ENCODE measurements at regions not wholly inside any gene's neighbourhood (a gene's known extent, or its start where the extent isn't known, plus 50 kb on each side); places are given as distances from the start of the nearest gene placed in this dataset.

DNA sequence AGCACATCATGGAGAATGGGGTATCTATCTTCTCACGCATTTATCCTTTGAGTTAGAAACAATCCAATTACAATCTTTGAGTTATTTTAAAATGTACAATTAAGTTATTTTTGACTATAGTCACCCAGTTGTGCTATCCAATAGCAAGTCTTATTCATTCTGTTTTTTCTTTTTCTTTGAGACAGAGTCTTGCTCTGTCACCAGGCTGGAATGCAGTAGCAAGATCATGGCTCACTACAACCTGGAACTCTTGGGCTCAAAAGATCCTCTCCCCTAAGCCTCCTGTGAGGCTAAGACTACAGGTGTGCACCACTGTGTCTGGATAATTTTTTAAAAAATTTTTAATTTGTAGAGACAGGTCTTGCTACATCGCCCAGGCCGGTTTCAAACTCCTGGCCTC, 201.5 kb upstream of the ZNF217 start:
- TF ChIP-seq, protein P1, sequence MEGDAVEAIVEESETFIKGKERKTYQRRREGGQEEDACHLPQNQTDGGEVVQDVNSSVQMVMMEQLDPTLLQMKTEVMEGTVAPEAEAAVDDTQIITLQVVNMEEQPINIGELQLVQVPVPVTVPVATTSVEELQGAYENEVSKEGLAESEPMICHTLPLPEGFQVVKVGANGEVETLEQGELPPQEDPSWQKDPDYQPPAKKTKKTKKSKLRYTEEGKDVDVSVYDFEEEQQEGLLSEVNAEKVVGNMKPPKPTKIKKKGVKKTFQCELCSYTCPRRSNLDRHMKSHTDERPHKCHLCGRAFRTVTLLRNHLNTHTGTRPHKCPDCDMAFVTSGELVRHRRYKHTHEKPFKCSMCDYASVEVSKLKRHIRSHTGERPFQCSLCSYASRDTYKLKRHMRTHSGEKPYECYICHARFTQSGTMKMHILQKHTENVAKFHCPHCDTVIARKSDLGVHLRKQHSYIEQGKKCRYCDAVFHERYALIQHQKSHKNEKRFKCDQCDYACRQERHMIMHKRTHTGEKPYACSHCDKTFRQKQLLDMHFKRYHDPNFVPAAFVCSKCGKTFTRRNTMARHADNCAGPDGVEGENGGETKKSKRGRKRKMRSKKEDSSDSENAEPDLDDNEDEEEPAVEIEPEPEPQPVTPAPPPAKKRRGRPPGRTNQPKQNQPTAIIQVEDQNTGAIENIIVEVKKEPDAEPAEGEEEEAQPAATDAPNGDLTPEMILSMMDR (IDR thresholded peaks at IDR 0.05) = no peak
- TF ChIP-seq POLR2A (IDR thresholded peaks at IDR 0.05) (no peak), POLR2AphosphoS5 (IDR thresholded peaks at IDR 0.05; ENCODE audit: insufficient read depth in 1 of 2, low read depth in 1 of 2) (no peak)

Measured in vagina (tissue), 2 donors.